ENCODE measurements at regions not wholly inside any gene's neighbourhood (a gene's known extent, or its start where the extent isn't known, plus 50 kb on each side); places are given as distances from the start of the nearest gene placed in this dataset.

- H3K36me3 ChIP-seq = no peaks in the 10 kb centered on the region
- DNase-seq = no peak
- H3K9me3 ChIP-seq = no peaks in the 10 kb centered on the region
- no peaks in the 10 kb centered on the region for H3K27me3 ChIP-seq
- no peak for ATAC-seq
- TF ChIP-seq CTCF (IDR thresholded peaks at IDR 0.05) (no peak), POLR2A (IDR thresholded peaks at IDR 0.05) (no peak)
- no peaks in the 10 kb centered on the region for H3K4me1 ChIP-seq
- intact Hi-C loops (cut with DNase I) = no loop called here
- no peak overlapping the region for H3K27ac ChIP-seq
- H3K4me3 ChIP-seq = no peak overlapping the region
Measured at GRCh38 chr2:52289741-52290140, 1257.8 kb upstream of the NRXN1 start.

GRCh38 chr2:52288596-52288995 is 1256.7 kb upstream of the NRXN1 start:
- intact Hi-C loops (cut with DNase I) = no loop called here
- Histone ChIP-seq H3K4me1 (no peaks in the 10 kb centered on the region), H3K27me3 (no peaks in the 10 kb centered on the region), H3K27ac (no peak overlapping the region), H3K4me3 (no peak overlapping the region), H3K36me3 (no peaks in the 10 kb centered on the region), H3K9me3 (no peaks in the 10 kb centered on the region)
- TF ChIP-seq POLR2A (IDR thresholded peaks at IDR 0.05) (no peak), CTCF (IDR thresholded peaks at IDR 0.05) (no peak)
- DNase-seq = no peak
- ATAC-seq = no peak

GRCh38 chr2:52269696-52270485 is 1238.0 kb upstream of the NRXN1 start:
- H3K36me3 ChIP-seq = no peaks in the 10 kb centered on the region
- intact Hi-C loops (cut with DNase I) = no loop called here
- TF ChIP-seq POLR2A (IDR thresholded peaks at IDR 0.05) = no peak
- no peak for TF ChIP-seq CTCF (IDR thresholded peaks at IDR 0.05)
- no peak for ATAC-seq
- no peaks in the 10 kb centered on the region for H3K27me3 ChIP-seq
- DNase-seq = no peak
- WGBS (ENCODE audit: insufficient coverage, low coverage, low lambda C conversion rate, missing lambda C conversion rate) = 38% methylated on average over 3 of the region's 3 CpGs
- H3K27ac ChIP-seq = no peak overlapping the region
- no peaks in the 10 kb centered on the region for H3K4me1 ChIP-seq
- peaks cover 0 to 5% (median 0%) of the 10 kb centered on the region in 4 donors for H3K9me3 ChIP-seq
- no peak overlapping the region for H3K4me3 ChIP-seq

- Histone ChIP-seq H3K4me3 (no peak overlapping the region), H3K27ac (no peak overlapping the region), H3K36me3 (no peaks in the 10 kb centered on the region), H3K9me3 (no peaks in the 10 kb centered on the region), H3K27me3 (no peaks in the 10 kb centered on the region), H3K4me1 (no peaks in the 10 kb centered on the region)
- WGBS (ENCODE audit: insufficient coverage, low coverage, low lambda C conversion rate, missing lambda C conversion rate) = 63% methylated on average over 2 of the region's 2 CpGs
- intact Hi-C loops (cut with DNase I) = no loop called here
- ATAC-seq (no peak), DNase-seq (no peak)
- TF ChIP-seq CTCF (IDR thresholded peaks at IDR 0.05) (no peak), POLR2A (IDR thresholded peaks at IDR 0.05) (no peak)
Measured at GRCh38 chr2:52264911-52265310, 1233.0 kb upstream of the NRXN1 start.

GRCh38 chr2:52264488-52264887 is 1232.6 kb upstream of the NRXN1 start:
- Histone ChIP-seq H3K9me3 (no peaks in the 10 kb centered on the region), H3K27ac (no peak overlapping the region), H3K36me3 (no peaks in the 10 kb centered on the region), H3K4me3 (no peak overlapping the region), H3K4me1 (no peaks in the 10 kb centered on the region), H3K27me3 (no peaks in the 10 kb centered on the region)
- no peak for ATAC-seq
- 74% methylated on average over 3 of the region's 3 CpGs for WGBS (ENCODE audit: insufficient coverage, low coverage, low lambda C conversion rate, missing lambda C conversion rate)
- intact Hi-C loops (cut with DNase I) = no loop called here
- no peak for TF ChIP-seq POLR2A (IDR thresholded peaks at IDR 0.05)
- TF ChIP-seq CTCF (IDR thresholded peaks at IDR 0.05) = no peak
- DNase-seq = no peak

All from right lobe of liver (tissue), 6 donors.